Umbilical cord (tissue), 1 donor: ENCODE measurements at regions not wholly inside any gene's neighbourhood (a gene's known extent, or its start where the extent isn't known, plus 50 kb on each side); places are given as distances from the start of the nearest gene placed in this dataset.
"Not testable (repeated sequence)": the region's sequence is repeated elsewhere in the genome, so short reads cannot be mapped to it uniquely, and the experiment has no call there.

Experiments
- DNase-seq: peaks from one replicate; pipeline ENCODE4 v3.0.0-alpha.2; 2015; ENCODE audit warnings: low spot score

GRCh38 chr1:96487971-96488370 is 233.6 kb upstream of the PTBP2 start:
- DNase-seq, result no peak

DNA sequence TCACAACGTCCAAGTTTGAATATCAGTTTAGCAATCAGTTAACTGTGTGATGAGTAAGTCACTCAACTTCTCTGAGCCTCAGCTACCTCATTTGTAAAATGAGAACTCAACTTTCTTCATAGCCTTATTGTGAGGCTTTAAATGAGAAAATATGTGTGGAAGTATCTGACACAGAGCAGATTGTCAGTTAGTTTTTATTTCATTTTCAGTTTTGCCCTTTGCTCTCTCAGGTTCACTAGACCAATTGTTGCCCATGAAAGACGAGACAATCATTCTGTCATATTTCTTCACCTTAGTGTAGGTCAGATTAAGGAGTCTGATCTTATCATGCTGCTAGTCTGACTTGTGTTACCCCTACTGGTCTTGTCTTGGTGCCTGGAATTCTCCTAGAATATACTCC is 232.8 kb upstream of the PTBP2 start:
- no peak for DNase-seq

GRCh38 chr1:96492236-96492635 is 229.3 kb upstream of the PTBP2 start:
- peak; percentile 16 for DNase-seq

DNA sequence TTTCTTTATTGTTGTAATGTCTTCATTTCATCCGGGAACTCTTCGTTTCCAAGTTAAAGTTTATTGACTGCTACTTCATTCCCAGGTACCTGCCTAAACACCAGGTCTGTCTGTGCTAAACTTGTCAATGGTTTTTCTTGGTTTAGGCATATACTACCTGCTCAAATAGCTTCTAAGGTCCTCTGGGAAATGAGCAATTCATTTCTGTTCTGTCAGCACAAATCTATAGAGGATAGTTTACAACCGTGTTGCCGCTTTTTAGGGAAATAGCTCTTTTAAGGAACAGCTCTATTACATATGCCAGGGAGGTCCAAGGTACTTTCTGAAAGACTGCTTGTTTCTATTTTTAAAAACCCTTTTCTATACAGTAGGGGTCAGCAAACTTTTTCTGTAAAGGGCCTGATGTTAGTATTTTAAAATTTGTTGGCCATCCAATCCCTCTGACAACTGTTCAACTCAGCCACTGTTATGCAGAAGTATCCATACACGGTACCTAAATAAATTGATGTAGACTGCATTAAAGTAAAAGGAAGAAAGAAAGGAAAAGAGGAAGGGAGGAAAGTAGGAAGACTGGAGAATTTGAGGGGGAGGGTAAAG is 222.7 kb upstream of the PTBP2 start:
- no peak for DNase-seq

DNA sequence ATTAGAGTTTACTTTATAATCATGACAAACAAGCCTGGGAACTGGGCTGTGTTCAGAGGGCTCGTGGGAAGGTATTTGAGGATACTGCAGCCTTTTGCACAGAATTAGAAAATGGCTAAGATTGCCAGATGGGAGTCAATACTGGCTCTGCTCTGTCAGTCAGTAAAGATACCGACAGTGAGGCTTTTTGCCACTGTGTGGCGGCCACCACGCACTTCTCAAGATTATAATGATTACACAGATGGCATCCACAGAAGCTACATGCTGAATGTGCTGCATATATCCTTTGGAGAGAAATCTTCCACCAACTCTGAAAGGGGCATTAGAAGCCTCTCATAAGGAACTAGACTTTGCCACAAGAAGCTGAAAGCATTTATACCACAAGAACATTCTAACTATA is 213.4 kb upstream of the PTBP2 start:
- DNase-seq, result no peak

- no peak for DNase-seq
These were observed 212.2 kb upstream of the PTBP2 start for GRCh38 chr1:96509339-96509738.

GRCh38 chr1:96509951-96510350 is 211.6 kb upstream of the PTBP2 start:
- DNase-seq, result peak; percentile 17

- DNase-seq, result no peak
These were observed 211.2 kb upstream of the PTBP2 start for GRCh38 chr1:96510391-96510790.

DNA sequence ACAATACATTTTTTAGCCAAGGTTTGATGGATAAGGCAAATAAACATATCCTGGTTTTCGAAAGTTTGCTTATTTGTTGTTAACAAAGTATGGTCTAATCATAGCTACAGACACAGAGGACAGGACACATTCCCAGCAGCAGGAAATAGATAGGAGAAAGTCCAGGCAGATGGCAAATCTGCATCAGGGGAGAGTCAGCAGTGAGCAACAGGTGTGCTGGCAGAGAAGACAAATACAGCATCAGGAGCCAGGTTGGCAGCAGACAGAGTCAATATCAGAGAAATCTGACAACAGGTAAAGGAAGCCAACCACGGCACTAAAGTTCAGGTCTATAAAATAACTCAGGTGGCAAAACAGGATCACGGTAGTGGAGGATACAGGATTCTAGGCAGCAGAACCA is 210.7 kb upstream of the PTBP2 start:
- no peak for DNase-seq

- no peak for DNase-seq
These were observed 208.4 kb upstream of the PTBP2 start for GRCh38 chr1:96513136-96513535.

GRCh38 chr1:96515430-96515829 is 206.2 kb upstream of the PTBP2 start:
- no peak for DNase-seq

- DNase-seq, result no peak
These were observed 205.7 kb upstream of the PTBP2 start for GRCh38 chr1:96515925-96516324.

DNA sequence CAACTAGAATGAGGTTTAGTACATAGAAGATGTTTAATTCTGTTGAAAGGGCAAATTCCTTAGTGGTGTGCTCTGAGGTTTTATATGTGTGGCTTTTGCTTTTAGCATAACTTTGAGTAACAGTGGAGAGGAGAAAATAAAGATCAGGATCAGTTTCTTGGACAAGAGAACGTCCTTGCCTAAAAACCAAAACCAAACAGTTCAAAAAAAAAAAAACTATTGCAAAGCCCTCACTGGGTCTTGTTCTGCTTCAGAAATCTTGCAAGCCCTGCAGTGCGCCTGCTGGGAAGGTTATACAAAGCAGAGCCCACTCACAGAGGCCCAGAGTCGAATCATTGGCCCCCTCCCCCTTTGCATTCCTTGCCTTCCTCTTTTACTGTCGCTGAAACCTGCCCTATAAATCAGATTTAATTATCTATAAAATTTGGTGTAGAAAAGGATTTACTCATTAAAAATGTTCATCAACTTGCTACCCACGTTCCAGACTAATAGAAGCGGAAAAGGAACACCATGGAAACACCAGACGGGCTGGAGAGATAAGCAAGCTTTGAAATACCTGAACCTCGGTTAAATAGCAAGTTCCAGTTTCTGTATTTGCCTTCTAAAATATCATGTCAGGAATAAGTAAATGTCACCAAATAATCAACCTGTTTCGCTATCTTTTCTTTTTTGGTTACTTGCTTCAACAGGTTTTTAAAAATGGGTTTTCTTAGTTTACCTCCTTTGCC is 201.6 kb upstream of the PTBP2 start:
- peak; percentile 57 for DNase-seq

- peak; percentile 73 for DNase-seq
These were observed 201.0 kb upstream of the PTBP2 start for GRCh38 chr1:96520579-96520947.

DNA sequence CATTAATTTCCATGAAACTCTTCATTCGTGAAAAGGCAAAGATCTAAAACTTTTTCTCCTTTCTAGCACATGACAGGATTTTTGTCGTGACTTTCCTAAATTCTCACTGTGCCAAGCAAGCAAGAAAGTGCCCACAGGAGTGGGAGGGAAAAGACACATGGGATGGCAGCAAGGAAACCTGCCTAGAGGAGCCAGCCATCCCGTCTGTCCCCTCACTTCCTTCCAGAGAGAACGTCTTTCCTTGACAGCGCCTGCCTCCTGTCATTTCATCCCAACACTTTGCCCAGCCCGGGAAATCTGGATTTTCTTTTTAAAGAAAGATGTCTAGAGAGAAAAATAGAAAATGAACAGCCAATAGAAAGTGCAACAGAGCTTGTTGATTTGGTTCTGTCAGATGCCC is 200.6 kb upstream of the PTBP2 start:
- no peak for DNase-seq

GRCh38 chr1:96521994-96522760 is 199.4 kb upstream of the PTBP2 start:
- no peak for DNase-seq

DNA sequence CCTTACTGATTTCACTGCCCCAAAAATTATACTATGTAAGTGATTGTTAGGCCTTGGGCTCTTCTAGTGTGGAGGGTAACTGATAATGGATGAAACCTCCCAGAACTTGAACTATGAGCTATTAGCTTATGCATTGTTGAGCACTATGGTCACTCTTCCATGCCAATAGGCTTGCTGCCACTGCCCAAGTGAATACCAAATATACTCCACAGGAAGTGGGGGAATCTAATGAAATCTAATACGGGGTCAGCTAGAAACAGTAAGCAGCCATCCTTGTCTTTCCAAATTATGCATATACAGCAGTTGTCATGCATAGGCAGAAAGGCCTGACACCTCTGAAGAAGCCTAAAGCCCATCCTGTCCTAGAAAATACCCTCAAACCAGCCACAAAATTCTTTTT is 198.7 kb upstream of the PTBP2 start:
- DNase-seq, result no peak

- DNase-seq, result no peak
These were observed 197.5 kb upstream of the PTBP2 start for GRCh38 chr1:96524100-96524499.

GRCh38 chr1:96525657-96526557 is 195.7 kb upstream of the PTBP2 start:
- DNase-seq, result no peak

- not testable (repeated sequence) for DNase-seq
These were observed 192.9 kb upstream of the PTBP2 start for GRCh38 chr1:96528672-96529071.

DNA sequence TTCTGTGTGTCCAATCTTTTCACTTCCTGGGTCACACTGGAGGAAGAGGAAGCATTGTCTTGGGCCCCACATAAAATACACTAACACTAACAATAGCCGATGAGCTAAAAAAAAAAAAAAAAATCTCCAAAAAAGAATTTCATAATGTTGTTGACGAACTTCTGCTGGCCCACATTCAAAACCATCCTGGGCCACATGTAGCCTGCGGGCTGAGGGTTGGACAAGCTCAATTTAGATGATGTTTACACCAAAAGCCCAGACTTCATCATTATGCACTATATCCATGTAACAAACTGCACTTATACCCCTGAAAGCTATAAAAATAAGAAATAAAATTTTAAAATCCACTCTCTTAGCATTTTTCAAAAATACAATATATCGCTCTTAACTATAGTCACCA is 187.8 kb upstream of the PTBP2 start:
- DNase-seq, result no peak

- DNase-seq, result no peak
These were observed 185.0 kb upstream of the PTBP2 start for GRCh38 chr1:96536581-96536980.
